Karpas-422 (cell line): ENCODE measurements at regions not wholly inside any gene's neighbourhood (a gene's known extent, or its start where the extent isn't known, plus 50 kb on each side); places are given as distances from the start of the nearest gene placed in this dataset.

Source experiments
- DNase-seq: peaks from one replicate; pipeline ENCODE4 v3.0.0-alpha.2; 2015
- H2AFZ ChIP-seq: fragments of 200-600 bp; sonication (generic); 2 replicates; pipeline ENCODE4 v1.6.1; 2014; ENCODE audit warnings: antibody characterized with exemption, low read length, mixed read lengths
- H3K27ac ChIP-seq: fragments of 200-600 bp; sonication (generic); 2 replicates; pipeline ENCODE4 v1.5.1; 2014; ENCODE audit warnings: mild to moderate bottlenecking, low read length, moderate library complexity
- H3K27me3 ChIP-seq: fragments of 200-600 bp; sonication (generic); 2 replicates; pipeline ENCODE4 v1.6.1; 2014; ENCODE audit warnings: low read length, mixed read lengths
- H3K36me3 ChIP-seq: fragments of 200-600 bp; sonication (generic); 2 replicates; pipeline ENCODE4 v1.6.1; 2014; ENCODE audit warnings: low read length, mixed read lengths; ENCODE audit not compliant: insufficient read depth
- H3K4me1 ChIP-seq: fragments of 200-600 bp; sonication (generic); 2 replicates; pipeline ENCODE4 v1.6.1; 2014; ENCODE audit warnings: mild to moderate bottlenecking, low read length, mixed read lengths
- H3K4me2 ChIP-seq: fragments of 200-600 bp; sonication (generic); 2 replicates; pipeline ENCODE4 v1.6.1; 2014; ENCODE audit warnings: low read length, low read depth, mild to moderate bottlenecking; ENCODE audit not compliant: poor library complexity, severe bottlenecking
- H3K4me3 ChIP-seq: fragments of 200-600 bp; sonication (generic); 2 replicates; pipeline ENCODE4 v1.5.1; 2014; ENCODE audit warnings: mild to moderate bottlenecking, antibody characterized with exemption, low read length, mixed read lengths
- H3K79me2 ChIP-seq: fragments of 200-600 bp; sonication (generic); 2 replicates; pipeline ENCODE4 v1.6.1; 2014; ENCODE audit warnings: mild to moderate bottlenecking, low read length, mixed read lengths
- H3K9ac ChIP-seq: fragments of 200-600 bp; sonication (generic); 2 replicates; pipeline ENCODE4 v1.6.0; 2014; ENCODE audit warnings: low read length
- H3K9me2 ChIP-seq: fragments of 200-600 bp; sonication (generic), shearing (Covaris generic); replicated peaks from 2 replicates; pipeline ENCODE4 v1.6.0; 2014; ENCODE audit warnings: mild to moderate bottlenecking, low read length, moderate library complexity; ENCODE audit not compliant: insufficient read depth
- H3K9me3 ChIP-seq: fragments of 300-700, 200-600 bp; sonication (generic); 2 replicates; pipeline ENCODE4 v1.6.1; 2014; ENCODE audit warnings: low read length, mixed read lengths
- H4K20me1 ChIP-seq: fragments of 200-600 bp; sonication (generic); 2 replicates; pipeline ENCODE4 v1.6.1; 2014; ENCODE audit warnings: mild to moderate bottlenecking, antibody characterized with exemption, low read length, low read depth; ENCODE audit not compliant: insufficient read depth

DNA sequence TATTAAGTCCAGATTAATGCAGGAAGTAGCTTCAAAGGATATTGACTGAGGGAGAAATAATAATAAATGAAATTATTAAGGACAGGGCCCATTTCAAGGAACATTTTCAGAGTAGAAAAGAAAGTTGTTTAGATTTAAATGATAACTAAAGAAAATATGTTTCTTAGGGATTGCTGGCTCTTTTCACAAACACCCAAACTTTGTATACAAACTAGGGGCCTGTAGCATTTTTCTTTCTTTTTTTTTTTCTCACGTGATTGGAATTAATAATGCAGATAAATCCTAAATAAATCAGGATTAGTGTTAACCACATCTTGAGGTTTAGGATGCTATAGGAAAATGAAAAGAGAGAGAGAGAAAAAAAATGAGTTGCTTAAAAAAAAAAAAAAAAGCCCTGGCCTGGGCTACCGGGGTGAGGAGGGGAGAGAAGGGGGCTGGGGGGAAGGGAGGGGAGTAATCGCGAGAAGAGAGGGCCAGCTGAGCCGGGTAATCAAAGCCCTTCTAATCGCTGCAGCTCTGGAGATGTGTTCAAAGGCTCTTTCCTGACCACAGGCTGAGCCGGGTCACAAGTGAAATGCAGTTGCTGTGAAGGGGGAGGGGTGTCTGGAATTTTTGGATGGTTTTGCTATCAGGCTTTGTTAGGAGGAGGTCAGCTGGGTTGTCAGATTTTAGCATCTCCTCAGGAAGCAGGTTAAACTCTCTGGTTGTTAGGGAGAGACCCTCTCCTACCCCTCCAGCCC lies 104.6 kb upstream of the ZFHX3 start:
- no peak overlapping the region for H3K4me2 ChIP-seq
- no peak overlapping the region for H3K9ac ChIP-seq
- H3K27ac ChIP-seq = no peak overlapping the region
- no peaks in the 10 kb centered on the region for H4K20me1 ChIP-seq
- no peaks in the 10 kb centered on the region for H3K9me2 ChIP-seq
- DNase-seq = no peak
- H3K79me2 ChIP-seq = no peaks in the 10 kb centered on the region
- H3K4me3 ChIP-seq = no peak overlapping the region
- no peaks in the 10 kb centered on the region for H3K4me1 ChIP-seq
- no peaks in the 10 kb centered on the region for H3K27me3 ChIP-seq
- no peak overlapping the region for H2AFZ ChIP-seq
- H3K9me3 ChIP-seq = no peaks in the 10 kb centered on the region
- H3K36me3 ChIP-seq = no peaks in the 10 kb centered on the region

DNA sequence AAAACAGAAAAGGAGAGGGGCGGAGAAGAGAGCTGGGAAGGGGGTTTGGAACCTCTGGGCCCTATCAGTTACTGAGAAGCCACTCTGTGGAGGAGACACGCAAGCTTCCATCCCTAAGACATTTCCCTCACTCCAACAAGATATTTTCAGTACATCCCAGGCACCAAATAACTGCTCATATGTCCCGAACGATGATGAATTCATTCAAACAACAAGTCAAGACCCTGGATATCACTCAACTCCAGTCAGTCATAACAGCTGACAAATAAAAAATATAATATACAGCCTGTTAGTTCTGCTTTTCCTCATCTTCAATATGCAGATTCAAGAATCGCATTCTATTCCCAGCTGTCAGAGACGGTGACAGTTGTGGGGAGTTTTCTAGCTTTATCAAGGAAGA lies 104.0 kb upstream of the ZFHX3 start:
- Histone ChIP-seq H3K36me3 (no peaks in the 10 kb centered on the region), H3K4me2 (no peak overlapping the region), H3K9ac (no peak overlapping the region), H4K20me1 (no peaks in the 10 kb centered on the region), H3K27ac (no peak overlapping the region), H3K9me2 (no peaks in the 10 kb centered on the region), H2AFZ (no peak overlapping the region), H3K4me3 (no peak overlapping the region), H3K4me1 (no peaks in the 10 kb centered on the region), H3K9me3 (no peaks in the 10 kb centered on the region), H3K79me2 (no peaks in the 10 kb centered on the region), H3K27me3 (no peaks in the 10 kb centered on the region)
- DNase-seq = no peak

DNA sequence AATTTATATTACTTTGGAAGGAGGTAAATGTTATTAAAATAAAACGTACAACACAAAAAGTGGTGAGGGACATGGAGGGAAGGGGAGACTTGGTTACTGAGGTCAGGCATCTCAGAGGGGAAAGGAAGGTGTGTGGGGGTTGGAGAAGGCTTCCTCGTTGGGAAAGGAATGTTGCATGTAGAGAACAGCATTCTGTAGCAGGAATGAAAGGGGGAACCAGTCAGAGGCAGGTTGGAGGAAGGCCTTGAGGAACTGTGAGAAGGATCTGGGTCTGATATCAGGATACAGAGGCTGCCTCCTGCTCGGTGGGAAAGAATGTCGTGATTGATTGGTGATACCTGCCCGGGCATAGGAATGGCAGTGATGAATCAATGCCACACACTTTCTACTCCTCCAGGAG lies 103.3 kb upstream of the ZFHX3 start:
- no peaks in the 10 kb centered on the region for H4K20me1 ChIP-seq
- no peak overlapping the region for H3K9ac ChIP-seq
- no peaks in the 10 kb centered on the region for H3K27me3 ChIP-seq
- H3K9me2 ChIP-seq = no peaks in the 10 kb centered on the region
- H3K79me2 ChIP-seq = no peaks in the 10 kb centered on the region
- no peak overlapping the region for H2AFZ ChIP-seq
- DNase-seq = no peak
- no peak overlapping the region for H3K4me2 ChIP-seq
- no peaks in the 10 kb centered on the region for H3K36me3 ChIP-seq
- H3K4me3 ChIP-seq = no peak overlapping the region
- H3K4me1 ChIP-seq = no peaks in the 10 kb centered on the region
- H3K27ac ChIP-seq = no peak overlapping the region
- no peaks in the 10 kb centered on the region for H3K9me3 ChIP-seq

DNA sequence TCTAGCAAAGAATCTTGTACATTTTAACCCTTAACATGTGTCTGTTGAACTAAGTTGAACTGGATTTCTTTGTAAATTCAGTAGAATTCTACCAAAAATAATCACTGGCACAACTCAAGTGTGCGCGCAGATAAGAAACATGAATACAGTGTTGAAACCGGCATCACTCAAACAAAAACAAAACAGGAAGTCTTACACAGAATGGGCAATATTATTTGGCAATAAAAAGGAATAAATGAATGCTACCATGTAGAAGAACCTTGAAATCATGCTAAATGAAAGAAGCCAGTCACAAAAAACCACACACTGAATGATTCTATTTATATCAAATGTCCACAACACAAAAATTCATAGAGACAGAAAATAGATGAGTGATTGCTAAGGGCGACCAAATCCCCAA lies 102.9 kb upstream of the ZFHX3 start:
- H3K4me2 ChIP-seq = no peak overlapping the region
- H3K9ac ChIP-seq = no peak overlapping the region
- no peak overlapping the region for H3K4me3 ChIP-seq
- no peaks in the 10 kb centered on the region for H4K20me1 ChIP-seq
- DNase-seq = no peak
- H3K4me1 ChIP-seq = no peaks in the 10 kb centered on the region
- no peak overlapping the region for H2AFZ ChIP-seq
- H3K79me2 ChIP-seq = no peaks in the 10 kb centered on the region
- no peaks in the 10 kb centered on the region for H3K9me2 ChIP-seq
- no peaks in the 10 kb centered on the region for H3K27me3 ChIP-seq
- no peak overlapping the region for H3K27ac ChIP-seq
- no peaks in the 10 kb centered on the region for H3K9me3 ChIP-seq
- no peaks in the 10 kb centered on the region for H3K36me3 ChIP-seq

DNA sequence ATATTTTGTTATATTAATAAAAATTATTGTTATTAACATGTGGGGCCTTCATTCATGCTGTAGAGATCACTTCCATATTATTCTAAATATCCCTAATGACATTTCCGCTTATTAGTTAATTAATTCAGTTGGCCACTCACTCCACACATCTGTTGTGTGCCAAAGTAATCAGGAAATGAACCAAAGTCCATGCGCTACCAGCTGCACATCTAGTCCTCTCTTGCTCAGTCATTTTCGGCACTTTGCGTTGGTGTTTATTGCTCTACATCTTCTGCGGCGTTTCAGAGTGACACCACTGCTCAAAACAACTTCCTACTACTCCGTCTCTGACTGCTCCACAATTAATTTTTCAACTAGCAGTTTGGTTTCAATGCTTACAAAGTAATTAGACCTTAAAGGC lies 101.4 kb upstream of the ZFHX3 start:
- no peak overlapping the region for H3K4me2 ChIP-seq
- no peak overlapping the region for H3K27ac ChIP-seq

DNA sequence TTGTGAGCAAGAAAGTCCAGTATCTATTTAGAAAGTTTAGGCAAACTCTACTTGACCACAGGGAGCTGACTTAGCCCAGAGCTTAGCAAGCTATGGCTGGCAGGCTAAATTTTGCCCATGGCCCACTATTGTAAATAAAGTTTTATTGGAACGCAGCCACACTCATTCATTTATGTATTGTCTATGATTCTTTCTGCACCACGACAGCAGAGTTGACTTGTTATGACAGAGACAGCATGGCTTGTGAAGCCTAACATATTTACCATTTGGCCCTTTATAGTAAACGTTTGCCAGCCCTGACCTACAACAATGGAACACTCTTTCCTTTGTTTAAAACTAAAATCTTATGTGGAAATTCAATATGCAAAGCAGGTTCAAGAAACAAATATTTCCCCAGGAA lies 100.0 kb upstream of the ZFHX3 start:
- no peak for DNase-seq
- Histone ChIP-seq H3K4me3 (no peak overlapping the region), H3K27me3 (no peaks in the 10 kb centered on the region), H4K20me1 (no peaks in the 10 kb centered on the region), H3K4me1 (no peaks in the 10 kb centered on the region), H3K9ac (no peak overlapping the region), H3K9me2 (no peaks in the 10 kb centered on the region), H3K36me3 (no peaks in the 10 kb centered on the region), H3K4me2 (no peak overlapping the region), H3K79me2 (no peaks in the 10 kb centered on the region), H3K27ac (no peak overlapping the region), H3K9me3 (no peaks in the 10 kb centered on the region), H2AFZ (no peak overlapping the region)

More for the DNA sequence above, 101.4 kb upstream of the ZFHX3 start:
- no peaks in the 10 kb centered on the region for H3K9me2 ChIP-seq
- H3K9me3 ChIP-seq = no peaks in the 10 kb centered on the region
- H2AFZ ChIP-seq = no peak overlapping the region
- DNase-seq = no peak
- H3K36me3 ChIP-seq = no peaks in the 10 kb centered on the region
- H3K27me3 ChIP-seq = no peaks in the 10 kb centered on the region
- no peaks in the 10 kb centered on the region for H3K4me1 ChIP-seq
- H3K79me2 ChIP-seq = no peaks in the 10 kb centered on the region
- no peaks in the 10 kb centered on the region for H4K20me1 ChIP-seq
- H3K9ac ChIP-seq = no peak overlapping the region
- H3K4me3 ChIP-seq = no peak overlapping the region

DNA sequence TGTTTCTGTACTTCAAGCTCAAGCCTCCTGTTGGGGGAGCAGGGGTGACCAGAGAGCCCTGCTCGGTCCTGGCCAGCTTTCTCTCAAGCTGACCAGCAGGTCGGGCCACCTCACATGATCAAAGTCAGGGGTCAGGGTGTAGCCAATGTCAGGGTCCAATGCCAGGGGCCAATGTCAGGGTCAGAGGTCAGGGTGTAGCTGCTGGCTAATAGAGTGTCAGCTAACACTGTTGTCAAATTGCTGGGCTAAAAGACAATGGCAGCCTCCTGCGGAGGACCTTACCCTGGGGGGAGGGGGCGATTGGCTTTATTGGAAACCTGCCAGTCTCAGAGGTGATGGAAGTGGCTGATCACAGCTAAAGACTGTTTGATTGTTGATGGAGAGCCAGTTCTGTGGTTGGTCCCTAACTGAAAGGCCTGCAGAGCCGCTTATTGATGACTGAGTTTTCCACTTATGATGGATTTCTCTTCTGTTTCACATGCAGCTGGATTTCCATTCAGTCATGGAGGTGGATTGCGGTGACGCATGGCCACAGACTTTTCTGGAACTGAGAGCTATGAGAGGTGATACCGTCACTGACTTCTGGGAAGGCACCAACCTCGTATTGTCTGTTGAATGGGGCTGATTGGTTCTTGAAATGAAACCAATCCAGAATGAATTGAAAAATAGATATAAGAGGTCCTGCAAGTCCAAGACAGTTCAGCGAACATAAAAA lies 97.4 kb upstream of the ZFHX3 start:
- Histone ChIP-seq H4K20me1 (no peaks in the 10 kb centered on the region), H3K79me2 (no peaks in the 10 kb centered on the region), H2AFZ (no peak overlapping the region), H3K27me3 (no peaks in the 10 kb centered on the region), H3K4me2 (no peak overlapping the region), H3K9me3 (no peaks in the 10 kb centered on the region), H3K27ac (no peak overlapping the region), H3K9ac (no peak overlapping the region), H3K36me3 (no peaks in the 10 kb centered on the region), H3K4me3 (no peak overlapping the region), H3K9me2 (no peaks in the 10 kb centered on the region), H3K4me1 (no peaks in the 10 kb centered on the region)
- no peak for DNase-seq

DNA sequence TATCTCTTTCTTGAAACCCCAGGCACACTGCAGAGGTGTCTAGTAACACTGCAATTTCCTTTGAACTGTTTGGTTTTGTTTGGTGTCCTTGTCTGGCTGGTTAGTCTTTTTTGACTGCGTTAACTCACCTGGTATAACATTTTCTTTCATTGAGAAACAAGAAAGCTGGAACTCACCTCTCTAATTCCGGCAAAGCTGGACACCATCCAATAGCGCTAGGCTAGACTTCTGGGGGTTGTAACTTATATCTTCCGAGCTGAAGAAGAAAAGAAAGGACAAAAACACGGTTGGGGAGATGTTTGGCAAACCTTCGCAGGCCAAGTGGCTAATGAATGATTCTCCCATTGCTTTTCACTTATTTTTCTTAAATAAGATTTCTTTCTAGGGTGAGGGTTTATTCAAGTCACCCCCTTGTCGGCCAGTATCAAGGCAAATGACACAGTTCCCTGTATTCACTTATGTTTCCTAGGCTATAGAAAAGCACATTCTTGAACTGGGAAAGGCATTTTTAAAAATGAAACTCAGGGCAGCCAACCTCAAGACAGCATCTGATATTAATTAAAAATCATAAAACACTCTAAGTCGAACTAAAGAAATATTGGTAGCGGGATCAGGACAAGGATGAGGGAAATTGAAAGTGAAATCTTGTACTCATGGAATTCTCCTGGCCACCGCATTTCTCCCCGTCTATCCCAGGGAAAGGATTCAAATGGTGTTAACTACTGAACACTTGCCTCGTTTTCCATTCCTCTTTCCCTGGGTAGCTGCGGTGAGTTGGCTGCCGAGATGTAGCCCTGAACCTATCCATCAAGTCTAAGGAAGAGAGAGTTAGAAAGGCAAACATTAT lies 95.9 kb upstream of the ZFHX3 start:
- Histone ChIP-seq H3K9ac (no peak overlapping the region), H3K27ac (no peak overlapping the region), H3K4me2 (no peak overlapping the region), H3K36me3 (no peaks in the 10 kb centered on the region), H3K4me1 (no peaks in the 10 kb centered on the region), H3K27me3 (no peaks in the 10 kb centered on the region), H3K79me2 (no peaks in the 10 kb centered on the region), H3K9me3 (no peaks in the 10 kb centered on the region), H2AFZ (no peak overlapping the region), H4K20me1 (no peaks in the 10 kb centered on the region), H3K9me2 (no peaks in the 10 kb centered on the region), H3K4me3 (no peak overlapping the region)
- no peak for DNase-seq
